HG02970 (cell line): ENCODE measurements at regions not wholly inside any gene's neighbourhood (a gene's known extent, or its start where the extent isn't known, plus 50 kb on each side); places are given as distances from the start of the nearest gene placed in this dataset.

ENCODE experiments used
- ATAC-seq: cut with Tn5 transposase; IDR thresholded peaks from one replicate; pipeline ENCODE4 v1.9.1; 2021; ENCODE audit warnings: mild to moderate bottlenecking, moderate library complexity, moderate number of reproducible peaks; ENCODE audit not compliant: unreplicated experiment, low FRiP score

DNA sequence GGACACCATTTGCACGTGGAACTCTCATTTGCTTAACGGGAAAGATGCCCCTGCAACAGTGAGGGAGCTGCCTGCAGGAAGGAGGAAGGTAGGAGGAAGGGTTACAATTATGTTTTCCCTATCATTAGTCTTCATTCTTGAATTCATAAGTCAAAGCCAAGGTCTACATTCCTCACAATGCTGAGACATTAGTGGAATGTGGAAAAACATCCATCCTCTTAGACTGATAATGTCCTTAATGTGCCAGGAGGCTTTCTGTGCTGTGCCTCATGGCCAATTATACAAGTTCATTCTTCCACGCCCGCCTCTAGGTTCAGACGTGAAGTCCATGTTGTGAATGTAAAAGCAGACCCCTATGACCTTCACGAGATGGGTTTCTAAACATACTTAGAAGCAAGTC, 1212.4 kb upstream of the TMEM132C start:
- ATAC-seq = no peak

- no peak for ATAC-seq
Measured at GRCh38 chr12:127060310-127060847, 1206.6 kb upstream of the TMEM132C start.

- no peak for ATAC-seq
Measured at GRCh38 chr12:127060933-127061332, 1206.0 kb upstream of the TMEM132C start.

DNA sequence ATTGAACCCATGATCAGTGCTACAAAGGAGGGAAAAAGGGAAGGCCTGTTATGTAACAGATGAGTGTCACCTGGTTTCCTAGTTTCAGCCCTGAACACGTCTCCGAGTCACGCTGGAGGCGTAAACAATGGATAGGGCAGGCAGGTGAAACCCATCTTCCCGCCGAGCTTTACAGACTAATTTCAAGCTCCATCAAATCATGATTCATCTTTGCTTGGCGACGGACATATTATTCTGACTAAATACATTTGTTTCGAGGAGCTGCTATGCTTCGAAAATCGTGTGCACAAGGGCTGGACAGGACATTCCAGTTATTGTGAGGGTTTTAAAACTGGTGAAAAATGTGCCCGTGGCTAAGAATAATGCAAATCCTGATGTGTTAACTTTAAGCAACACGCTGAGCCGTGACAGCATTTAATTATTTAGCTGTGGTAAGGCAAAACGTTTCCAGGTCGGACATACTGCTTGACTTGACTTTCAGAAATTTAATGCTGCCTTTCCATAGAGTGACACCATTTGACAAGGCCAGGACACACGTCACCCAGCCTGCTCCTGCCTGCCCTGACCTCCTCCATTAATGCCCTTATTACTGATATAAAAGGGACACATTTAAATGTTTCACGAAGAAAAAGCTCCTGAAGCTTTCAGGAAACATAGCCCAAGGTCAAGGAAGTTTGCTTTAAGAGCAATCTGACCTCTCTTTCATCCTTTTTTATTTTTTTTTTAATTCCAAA, 1203.5 kb upstream of the TMEM132C start:
- no peak for ATAC-seq

DNA sequence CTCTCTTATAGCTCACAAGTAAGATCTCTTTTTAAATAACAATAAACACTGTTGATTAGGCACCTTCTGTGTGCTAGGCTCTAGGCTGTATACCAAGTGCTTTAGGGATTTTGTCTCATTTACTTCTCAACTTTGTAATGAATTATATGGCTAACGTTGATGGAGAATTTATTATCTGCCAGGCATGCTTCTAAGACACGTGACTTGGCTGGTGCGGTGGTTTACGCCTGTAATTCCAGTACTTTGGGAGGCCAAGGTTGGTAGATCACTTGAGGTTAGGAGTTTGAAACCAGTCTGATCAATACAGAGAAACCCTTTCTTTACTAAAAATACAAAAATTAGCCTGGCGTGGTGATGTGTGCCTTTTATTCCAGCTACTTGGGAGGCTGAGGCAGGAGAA, 1202.8 kb upstream of the TMEM132C start:
- no peak for ATAC-seq

GRCh38 chr12:127065595-127065994, 1201.4 kb upstream of the TMEM132C start:
- no peak for ATAC-seq

DNA sequence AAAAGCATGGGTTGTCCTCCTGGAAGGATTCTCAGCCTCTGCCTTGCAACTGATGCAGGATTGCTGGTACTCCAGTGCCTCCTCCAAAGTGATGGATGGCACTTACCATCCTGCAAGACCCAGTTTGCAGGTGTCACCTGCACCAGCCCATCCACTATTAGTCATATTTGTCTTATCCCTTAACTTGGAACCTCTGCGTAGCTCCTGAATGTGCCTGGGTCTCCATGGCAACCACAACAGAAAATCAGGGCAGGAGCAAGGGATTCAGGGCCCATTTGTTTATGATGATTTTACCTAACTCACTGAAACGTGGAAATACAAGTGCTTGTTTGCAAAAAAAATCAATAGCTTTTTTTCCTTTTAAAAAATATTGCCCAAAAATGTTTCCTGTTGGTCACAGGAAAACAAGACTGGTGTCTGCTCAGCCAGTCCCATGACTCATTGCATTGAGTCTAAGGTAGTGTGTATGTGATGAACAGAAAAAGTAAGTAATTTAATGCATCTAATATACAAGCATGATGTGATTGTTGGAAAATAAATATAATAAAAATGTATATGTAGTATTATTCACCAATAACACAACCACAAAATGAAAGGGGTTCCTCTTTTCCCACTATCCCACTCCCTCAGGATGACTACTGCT, 1196.3 kb upstream of the TMEM132C start:
- ATAC-seq = no peak

- ATAC-seq = no peak
Measured at GRCh38 chr12:127074161-127074560, 1192.8 kb upstream of the TMEM132C start.

DNA sequence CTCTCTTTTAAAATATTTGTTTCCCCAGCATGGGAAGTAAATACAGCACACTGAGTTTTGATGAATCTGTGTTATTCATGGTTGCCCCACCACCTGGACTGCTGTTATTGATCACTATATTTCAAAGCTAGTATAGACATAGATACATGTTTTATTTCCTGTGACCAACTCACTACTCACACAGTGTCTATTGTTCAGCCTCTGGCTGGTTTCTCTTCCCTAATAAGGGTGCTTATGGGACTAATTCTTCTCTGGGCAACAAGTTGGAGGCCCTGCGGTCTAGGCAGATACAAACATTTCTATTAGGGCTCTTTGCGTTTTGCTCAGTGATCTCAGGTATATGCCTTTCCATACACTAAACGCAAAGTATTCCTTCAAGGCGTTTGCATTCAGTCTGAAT, 1191.0 kb upstream of the TMEM132C start:
- ATAC-seq = no peak

- no peak for ATAC-seq
Measured at GRCh38 chr12:127077262-127078045, 1189.5 kb upstream of the TMEM132C start.

DNA sequence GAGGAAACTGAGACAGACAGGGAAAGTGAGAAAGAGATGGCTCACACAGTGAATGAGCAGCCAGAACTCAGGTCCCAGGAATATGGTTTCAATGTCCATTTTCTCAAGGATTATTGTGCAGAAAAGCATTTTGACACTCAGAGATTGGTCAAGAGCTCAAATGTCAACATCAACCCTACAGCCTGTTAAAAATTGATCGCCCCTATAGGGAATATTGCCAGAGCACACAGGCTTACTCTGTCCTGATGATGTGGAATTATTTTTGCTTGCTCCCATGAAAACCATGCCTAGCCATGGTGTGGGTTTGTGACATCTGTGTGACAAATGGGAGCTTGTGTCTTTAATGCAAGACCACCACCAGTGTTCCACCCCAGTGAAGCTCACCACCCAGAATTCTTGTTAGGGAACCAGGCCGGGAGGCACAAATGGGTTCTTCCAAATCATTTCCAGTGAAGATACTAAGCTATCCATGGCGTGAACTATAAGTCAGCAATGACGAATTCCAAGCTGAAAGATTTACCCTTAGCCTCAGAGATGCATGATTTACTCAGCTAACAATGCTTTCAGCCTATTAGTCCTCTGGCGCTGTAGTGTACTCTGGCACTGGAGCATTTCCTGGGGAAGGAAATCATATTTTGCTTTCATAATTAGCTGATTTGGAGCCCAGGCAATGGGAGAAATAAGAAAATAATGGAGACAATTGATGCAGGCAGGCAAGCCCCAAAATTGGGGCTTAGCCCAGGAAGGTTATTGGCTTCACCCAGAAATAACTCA, 1188.2 kb upstream of the TMEM132C start:
- no peak for ATAC-seq

- no peak for ATAC-seq
Measured at GRCh38 chr12:127079636-127080035, 1187.3 kb upstream of the TMEM132C start.

GRCh38 chr12:127081058-127081457, 1185.9 kb upstream of the TMEM132C start:
- ATAC-seq = no peak

DNA sequence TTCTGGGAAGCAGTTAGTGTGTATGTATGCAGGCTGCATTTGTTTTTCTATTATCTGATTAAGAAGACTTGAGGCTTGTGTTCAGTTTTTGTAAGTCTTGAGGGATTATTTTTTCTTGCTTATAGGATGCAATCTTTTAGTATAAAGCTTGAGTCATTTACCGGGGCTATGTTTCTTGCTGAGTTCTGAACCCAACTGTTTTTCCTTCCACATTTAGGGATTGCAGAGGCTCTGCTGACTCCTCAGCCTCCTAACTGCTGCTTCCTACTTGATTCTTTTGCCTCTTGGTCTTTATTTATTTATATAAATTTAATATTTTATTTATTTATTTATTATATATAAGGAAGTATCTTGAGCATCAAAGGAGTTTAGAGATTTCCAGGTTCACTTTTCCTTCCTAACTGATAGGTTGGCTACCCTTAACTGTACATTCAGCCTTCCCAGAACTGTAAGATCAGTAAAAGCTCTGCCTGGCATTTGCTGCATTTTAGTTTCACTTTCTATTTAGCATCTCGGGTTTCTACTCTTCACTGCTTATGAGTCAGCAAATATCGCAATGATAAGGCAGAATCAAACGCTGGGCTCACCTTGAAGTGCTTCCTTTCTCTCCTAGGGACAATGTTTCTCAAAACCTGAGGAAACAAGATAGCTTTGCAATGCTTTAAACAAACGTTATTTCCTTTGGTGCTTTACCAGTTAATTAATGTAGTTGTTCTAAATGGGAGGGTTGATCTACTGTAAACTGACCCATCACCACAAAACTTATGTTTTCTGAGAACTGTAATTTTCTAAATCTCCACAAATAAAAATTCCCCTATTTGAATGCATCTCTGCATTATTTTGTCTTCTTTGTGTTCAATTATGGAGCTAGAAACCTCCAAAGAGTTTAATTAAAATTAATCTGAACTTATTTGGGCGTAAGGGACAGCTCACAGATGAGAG, 1183.7 kb upstream of the TMEM132C start:
- peak; percentile 99 for ATAC-seq

GRCh38 chr12:127101076-127101475, 1165.9 kb upstream of the TMEM132C start:
- no peak for ATAC-seq

GRCh38 chr12:127106041-127106440, 1160.9 kb upstream of the TMEM132C start:
- no peak for ATAC-seq

GRCh38 chr12:127106697-127107096, 1160.3 kb upstream of the TMEM132C start:
- no peak for ATAC-seq

DNA sequence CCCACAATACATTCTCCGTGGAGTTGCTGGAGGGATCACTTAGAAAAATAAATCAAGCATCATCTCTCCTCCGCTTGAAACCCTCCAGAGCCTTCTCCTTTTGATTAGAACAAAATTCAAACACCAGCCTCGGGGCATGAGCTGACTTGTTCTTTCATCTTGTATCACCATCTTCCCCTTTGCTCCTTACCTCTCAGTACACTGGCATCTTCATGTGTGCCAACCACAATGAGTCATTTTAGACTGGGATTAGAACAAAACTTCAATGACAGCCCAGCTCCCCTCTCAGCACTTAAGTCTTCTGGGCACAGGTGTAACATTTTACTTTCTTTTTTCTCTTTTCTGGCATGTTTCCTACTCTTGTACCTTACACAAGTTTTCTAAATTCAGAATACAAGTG, 1159.2 kb upstream of the TMEM132C start:
- no peak for ATAC-seq
